ENCODE measurements at regions not wholly inside any gene's neighbourhood (a gene's known extent, or its start where the extent isn't known, plus 50 kb on each side); places are given as distances from the start of the nearest gene placed in this dataset.

- no peak for DNase-seq
Measured at GRCh38 chrX:66328950-66329596, 165.0 kb downstream of the HEPH start.

- DNase-seq, result no peak
Measured at GRCh38 chrX:66360894-66361293, 196.8 kb downstream of the HEPH start.

GRCh38 chrX:66384722-66385121 is 220.7 kb downstream of the HEPH start:
- DNase-seq, result no peak

GRCh38 chrX:66399273-66399672 is 235.2 kb downstream of the HEPH start:
- DNase-seq, result no peak

GRCh38 chrX:66402165-66402564 is 236.7 kb downstream of the EDA2R start:
- DNase-seq, result no peak

GRCh38 chrX:66408507-66408906 is 230.4 kb downstream of the EDA2R start:
- DNase-seq, result peak in 1 of 5 donors; percentile 17

- DNase-seq, result no peak
Measured at GRCh38 chrX:66410806-66411205, 228.1 kb downstream of the EDA2R start.
